HCT116 (cell line): ENCODE measurements at regions not wholly inside any gene's neighbourhood (a gene's known extent, or its start where the extent isn't known, plus 50 kb on each side); places are given as distances from the start of the nearest gene placed in this dataset.

Experiments
- ELF1 ChIP-seq: IDR thresholded peaks from 2 replicates; pipeline ENCODE4 v1.6.1; 2012; ENCODE audit warnings: low read depth, borderline replicate concordance
- EZH2 ChIP-seq: fragments of 200-600 bp; sonication (generic); IDR thresholded peaks from 2 replicates; pipeline ENCODE4 v1.6.1; 2017; ENCODE audit warnings: antibody characterized with exemption, mixed run types
- EZH2phosphoT487 ChIP-seq: fragments of 200-600 bp; IDR thresholded peaks from 2 replicates; pipeline ENCODE4 v1.6.1; 2018; ENCODE audit warnings: antibody characterized with exemption, borderline replicate concordance
- JUND ChIP-seq: IDR thresholded peaks from 2 replicates; pipeline ENCODE4 v1.6.1; 2012
- POLR2AphosphoS5 ChIP-seq: IDR thresholded peaks from 2 replicates; pipeline ENCODE4 v1.6.1; 2011; ENCODE audit warnings: mild to moderate bottlenecking, low read depth, low read length, moderate library complexity
- RAD21 ChIP-seq: IDR thresholded peaks from 2 replicates; pipeline ENCODE4 v1.6.1; 2012; ENCODE audit warnings: low read depth, mild to moderate bottlenecking
- TF ChIP-seq, protein P1 (sequence below), 3 experiments: fragments of 200-600 bp in 1 of 3; sonication (generic) in 1 of 3; IDR thresholded peaks in 2 of 3; conservative IDR thresholded peaks in 1 of 3; 2 replicates each; pipeline ENCODE4 v1.5.1; 2012 to 2017; ENCODE audit warnings: low read depth in 2 of 3, low read length in 2 of 3, antibody characterized with exemption in 1 of 3, borderline replicate concordance in 1 of 3, control low read depth in 1 of 3, mild to moderate bottlenecking in 1 of 3, mixed read lengths in 1 of 3, mixed run types in 1 of 3, moderate library complexity in 1 of 3; ENCODE audit not compliant: insufficient read depth in 1 of 3

DNA sequence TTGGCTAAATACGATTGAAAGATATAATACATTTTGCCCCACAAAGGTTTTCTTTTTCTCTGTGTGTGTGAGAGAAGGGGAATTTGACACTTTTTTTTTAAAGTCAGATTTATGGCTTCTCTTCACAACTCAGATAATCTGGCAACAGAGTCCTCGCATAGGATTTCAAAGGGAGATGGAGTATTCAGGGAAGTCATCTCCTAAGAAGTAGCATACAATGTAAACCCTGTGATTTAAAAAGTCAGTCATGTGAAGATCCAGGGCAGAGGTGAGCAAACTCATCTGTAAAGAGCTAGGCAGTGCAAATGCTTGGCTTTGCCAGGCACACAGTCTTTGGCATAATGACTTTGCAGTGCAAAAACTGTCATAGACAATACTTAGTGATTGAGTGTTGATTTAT, 1526.3 kb downstream of the AACS start:
- TF ChIP-seq, protein P1, sequence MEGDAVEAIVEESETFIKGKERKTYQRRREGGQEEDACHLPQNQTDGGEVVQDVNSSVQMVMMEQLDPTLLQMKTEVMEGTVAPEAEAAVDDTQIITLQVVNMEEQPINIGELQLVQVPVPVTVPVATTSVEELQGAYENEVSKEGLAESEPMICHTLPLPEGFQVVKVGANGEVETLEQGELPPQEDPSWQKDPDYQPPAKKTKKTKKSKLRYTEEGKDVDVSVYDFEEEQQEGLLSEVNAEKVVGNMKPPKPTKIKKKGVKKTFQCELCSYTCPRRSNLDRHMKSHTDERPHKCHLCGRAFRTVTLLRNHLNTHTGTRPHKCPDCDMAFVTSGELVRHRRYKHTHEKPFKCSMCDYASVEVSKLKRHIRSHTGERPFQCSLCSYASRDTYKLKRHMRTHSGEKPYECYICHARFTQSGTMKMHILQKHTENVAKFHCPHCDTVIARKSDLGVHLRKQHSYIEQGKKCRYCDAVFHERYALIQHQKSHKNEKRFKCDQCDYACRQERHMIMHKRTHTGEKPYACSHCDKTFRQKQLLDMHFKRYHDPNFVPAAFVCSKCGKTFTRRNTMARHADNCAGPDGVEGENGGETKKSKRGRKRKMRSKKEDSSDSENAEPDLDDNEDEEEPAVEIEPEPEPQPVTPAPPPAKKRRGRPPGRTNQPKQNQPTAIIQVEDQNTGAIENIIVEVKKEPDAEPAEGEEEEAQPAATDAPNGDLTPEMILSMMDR (IDR thresholded peaks at IDR 0.05 in 2 of 3, conservative IDR thresholded peaks at IDR 0.05 in 1 of 3; ENCODE audit: borderline replicate concordance in 1 of 3, insufficient read depth in 1 of 3, low read depth in 2 of 3, low read length in 2 of 3): no peak
- TF ChIP-seq EZH2phosphoT487 (no peak), RAD21 (no peak), ELF1 (no peak), JUND (no peak), EZH2 (no peak), POLR2AphosphoS5 (no peak)
